Cardiac fibroblast (primary cell): ENCODE measurements at regions not wholly inside any gene's neighbourhood (a gene's known extent, or its start where the extent isn't known, plus 50 kb on each side); places are given as distances from the start of the nearest gene placed in this dataset.

Experiments
- DNase-seq, 2 donors: peaks; one replicate each; pipeline versions ENCODE4 v3.0.0 to v3.0.0-alpha.2; 2010; ENCODE audit warnings: low read depth in 2 of 2
- H3K4me3 ChIP-seq, 2 donors: replicated peaks in 1 of 2; 1 replicate in 1 of 2; 2 replicates in 1 of 2; pipeline ENCODE4 v1.5.1; 2011; ENCODE audit warnings: low read depth in 2 of 2, low read length in 2 of 2, mild to moderate bottlenecking in 2 of 2, moderate library complexity in 1 of 2
- TF ChIP-seq, protein P1 (sequence below): IDR thresholded peaks from one replicate; pipeline ENCODE4 v1.5.1; 2011; ENCODE audit warnings: low read depth, mild to moderate bottlenecking, low read length, inconsistent platforms

DNA sequence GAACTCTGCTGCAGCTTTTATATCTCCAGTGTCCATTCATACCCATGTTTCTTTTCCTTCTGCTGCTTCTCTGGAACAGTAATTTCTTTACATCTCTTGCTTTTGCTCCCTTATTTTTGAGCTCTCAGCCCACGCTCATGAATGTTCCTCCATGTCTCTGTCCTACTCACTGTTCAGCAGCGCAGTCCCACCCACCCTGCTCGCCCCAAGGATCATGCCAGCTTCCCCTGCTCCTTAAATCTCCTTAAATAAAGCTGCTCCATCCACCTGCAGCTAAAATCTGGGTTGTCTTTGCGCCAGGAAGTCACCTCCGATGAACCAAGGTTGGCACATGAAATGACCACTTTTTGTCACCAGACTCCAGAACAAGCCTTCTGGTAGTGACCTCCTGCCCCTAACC lies 201.1 kb upstream of the RGS6 start:
- no peak for DNase-seq
- H3K4me3 ChIP-seq: no peak overlapping the region
- TF ChIP-seq, protein P1, sequence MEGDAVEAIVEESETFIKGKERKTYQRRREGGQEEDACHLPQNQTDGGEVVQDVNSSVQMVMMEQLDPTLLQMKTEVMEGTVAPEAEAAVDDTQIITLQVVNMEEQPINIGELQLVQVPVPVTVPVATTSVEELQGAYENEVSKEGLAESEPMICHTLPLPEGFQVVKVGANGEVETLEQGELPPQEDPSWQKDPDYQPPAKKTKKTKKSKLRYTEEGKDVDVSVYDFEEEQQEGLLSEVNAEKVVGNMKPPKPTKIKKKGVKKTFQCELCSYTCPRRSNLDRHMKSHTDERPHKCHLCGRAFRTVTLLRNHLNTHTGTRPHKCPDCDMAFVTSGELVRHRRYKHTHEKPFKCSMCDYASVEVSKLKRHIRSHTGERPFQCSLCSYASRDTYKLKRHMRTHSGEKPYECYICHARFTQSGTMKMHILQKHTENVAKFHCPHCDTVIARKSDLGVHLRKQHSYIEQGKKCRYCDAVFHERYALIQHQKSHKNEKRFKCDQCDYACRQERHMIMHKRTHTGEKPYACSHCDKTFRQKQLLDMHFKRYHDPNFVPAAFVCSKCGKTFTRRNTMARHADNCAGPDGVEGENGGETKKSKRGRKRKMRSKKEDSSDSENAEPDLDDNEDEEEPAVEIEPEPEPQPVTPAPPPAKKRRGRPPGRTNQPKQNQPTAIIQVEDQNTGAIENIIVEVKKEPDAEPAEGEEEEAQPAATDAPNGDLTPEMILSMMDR: no peak

DNA sequence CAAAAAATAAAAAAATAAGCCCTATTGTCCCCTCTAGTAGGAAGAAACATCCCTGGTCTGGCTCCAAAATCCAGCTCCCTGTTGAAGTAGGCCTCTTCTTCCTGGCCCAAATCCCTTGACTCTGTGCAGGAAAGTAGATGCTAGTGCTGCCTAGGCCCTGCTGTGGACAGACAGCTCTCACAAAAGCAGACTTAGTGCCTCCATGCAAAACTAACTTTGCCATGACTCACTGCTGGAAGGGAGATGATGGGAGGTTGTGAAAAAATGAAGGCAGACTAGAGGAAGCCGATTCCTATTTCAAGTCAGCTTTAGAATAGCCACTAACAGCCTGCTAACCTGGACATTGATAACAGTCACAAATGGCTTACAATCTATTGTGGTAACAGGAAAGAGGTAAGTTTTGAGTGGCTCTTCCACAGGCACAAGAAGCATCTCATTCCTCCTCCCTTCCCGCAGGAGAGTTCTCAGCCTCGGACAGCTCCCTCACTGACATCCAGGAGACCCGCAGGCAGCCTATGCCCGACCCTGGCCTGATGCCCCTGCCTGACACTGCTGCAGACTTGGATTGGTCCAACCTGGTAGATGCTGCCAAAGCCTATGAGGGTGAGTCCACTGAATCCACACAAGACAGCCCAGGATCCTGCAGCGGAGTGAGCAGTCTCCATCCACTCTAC lies 198.9 kb upstream of the RGS6 start:
- TF ChIP-seq, protein P1: no peak
- peak; percentile 62 to 68 for DNase-seq
- no peak overlapping the region for H3K4me3 ChIP-seq

GRCh38 chr14:71734076-71734475 lies 198.2 kb upstream of the RGS6 start:
- H3K4me3 ChIP-seq: no peak overlapping the region
- TF ChIP-seq, protein P1: no peak
- no peak for DNase-seq

- no peak overlapping the region for H3K4me3 ChIP-seq
- TF ChIP-seq, protein P1: no peak
- DNase-seq: no peak
Measured at GRCh38 chr14:71734885-71735284, 197.3 kb upstream of the RGS6 start.

DNA sequence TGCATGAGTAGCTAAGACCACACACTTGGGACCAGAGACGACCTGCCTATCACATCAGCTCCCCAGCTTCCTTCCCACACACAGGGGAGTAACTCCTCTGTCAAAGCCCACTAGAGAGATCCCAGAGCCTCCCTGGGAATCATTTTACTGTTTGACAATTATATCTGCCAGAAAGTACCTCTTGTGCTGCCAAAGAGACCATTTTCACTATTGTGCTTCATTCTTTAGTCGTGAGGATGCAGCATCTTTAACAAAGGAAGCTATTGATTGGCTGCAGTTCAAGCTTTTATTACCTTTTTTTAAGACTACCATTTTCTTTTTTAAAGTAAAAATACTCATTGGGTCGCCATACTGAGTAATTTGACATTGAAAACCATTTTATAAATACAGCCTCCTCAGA lies 194.5 kb upstream of the RGS6 start:
- TF ChIP-seq, protein P1: no peak
- no peak overlapping the region for H3K4me3 ChIP-seq
- DNase-seq: no peak

GRCh38 chr14:71739273-71739990 lies 192.8 kb upstream of the RGS6 start:
- DNase-seq: peak; percentile 21 to 59
- TF ChIP-seq, protein P1: no peak
- no peak overlapping the region for H3K4me3 ChIP-seq
